Sigmoid colon (tissue), 6 donors: ENCODE measurements at regions not wholly inside any gene's neighbourhood (a gene's known extent, or its start where the extent isn't known, plus 50 kb on each side); places are given as distances from the start of the nearest gene placed in this dataset.

ENCODE experiments used
- DNase-seq: peaks from one replicate; pipeline ENCODE4 v3.0.0-alpha.2; 2019
- H3K27ac ChIP-seq, 4 donors: fragments of 200-600 bp; sonication (generic); one replicate each; pipeline ENCODE4 v1.5.1; 2016 to 2019; ENCODE audit warnings: mild to moderate bottlenecking in 1 of 4
- H3K27me3 ChIP-seq, 3 donors: fragments of 200-600 bp; sonication (generic); one replicate each; pipeline ENCODE4 v1.5.1; 2019; ENCODE audit warnings: mild to moderate bottlenecking in 1 of 3
- H3K36me3 ChIP-seq, 4 donors: fragments of 200-600 bp; sonication (generic); one replicate each; pipeline ENCODE4 v1.5.1; 2016 to 2019
- H3K4me1 ChIP-seq, 4 donors: fragments of 200-600 bp; sonication (generic); one replicate each; pipeline ENCODE4 v1.5.1; 2017 to 2019
- H3K4me3 ChIP-seq, 4 donors: fragments of 200-600 bp; sonication (generic); one replicate each; pipeline ENCODE4 v1.5.1; 2017 to 2019; ENCODE audit warnings: mild to moderate bottlenecking in 2 of 4, moderate library complexity in 1 of 4
- H3K9me3 ChIP-seq, 4 donors: fragments of 200-600 bp in 3 of 4; sonication (generic) in 3 of 4; one replicate each; pipeline versions ENCODE4 v1.5.1 to v1.6.1; 2013 to 2019
- CTCF ChIP-seq, 4 experiments: fragments of 450-650 bp in 3 of 4; fragments of 200-600 bp in 1 of 4; IDR thresholded peaks; one replicate each; pipeline ENCODE4 v1.5.1; 2016 to 2019; ENCODE audit warnings: antibody characterized with exemption in 4 of 4, mild to moderate bottlenecking in 3 of 4, moderate library complexity in 2 of 4
- EP300 ChIP-seq, 4 donors: sonication (generic); formaldehyde crosslinking; IDR thresholded peaks; one replicate each; pipeline ENCODE4 v1.6.1; 2017; ENCODE audit warnings: antibody characterized with exemption in 4 of 4
- POLR2A ChIP-seq, 2 donors: fragments of 450-650 bp; IDR thresholded peaks; one replicate each; pipeline ENCODE4 v1.6.1; 2016; ENCODE audit warnings: antibody characterized with exemption in 2 of 2, mild to moderate bottlenecking in 2 of 2, moderate library complexity in 2 of 2
- POLR2AphosphoS5 ChIP-seq, 4 donors: sonication (generic); formaldehyde crosslinking; IDR thresholded peaks; one replicate each; pipeline ENCODE4 v1.6.1; 2017; ENCODE audit warnings: antibody characterized with exemption in 4 of 4
- WGBS, 2 donors: extraction: QIAGEN DNeasy Blood & Tissue Kit; methylation state at CpG; one replicate each; pipeline ENCODE4 v1.1.7; 2013; 5-methylcytosine and 5-hydroxymethylcytosine counted together
- intact Hi-C: fragments of 100-400 bp; cut with DNase I; formaldehyde crosslinking; loops from one replicate; pipeline ENCODE4 v1.15.1; 2023
- donor health status: healthy with polysubstance abuse.
- donor health status: healthy.

- intact Hi-C loops = no loop called here
- no peak overlapping the region for H3K27ac ChIP-seq
- no peaks in the 10 kb centered on the region for H3K4me1 ChIP-seq
- no peaks in the 10 kb centered on the region for H3K36me3 ChIP-seq
- H3K9me3 ChIP-seq = no peaks in the 10 kb centered on the region
- DNase-seq = no peak
- H3K27me3 ChIP-seq = no peaks in the 10 kb centered on the region
- TF ChIP-seq POLR2AphosphoS5 (IDR thresholded peaks at IDR 0.05) (no peak), CTCF (IDR thresholded peaks at IDR 0.05) (no peak), EP300 (IDR thresholded peaks at IDR 0.05) (no peak)
- H3K4me3 ChIP-seq = no peak overlapping the region
- WGBS, 2 donors = 78 to 85% methylated on average over 4 of the region's 4 CpGs
Observed at GRCh38 chr5:174426851-174427250, 297.5 kb upstream of the MSX2 start.

GRCh38 chr5:174427304-174427703 is 297.1 kb upstream of the MSX2 start:
- H3K27me3 ChIP-seq = no peaks in the 10 kb centered on the region
- WGBS, 2 donors = 52 to 87% methylated on average over 5 of the region's 5 CpGs
- no peaks in the 10 kb centered on the region for H3K4me1 ChIP-seq
- DNase-seq = no peak
- H3K36me3 ChIP-seq = no peaks in the 10 kb centered on the region
- H3K4me3 ChIP-seq = no peak overlapping the region
- no peak overlapping the region for H3K27ac ChIP-seq
- intact Hi-C loops = no loop called here
- TF ChIP-seq POLR2A (IDR thresholded peaks at IDR 0.05) (no peak), CTCF (IDR thresholded peaks at IDR 0.05) (no peak), POLR2AphosphoS5 (IDR thresholded peaks at IDR 0.05) (no peak), EP300 (IDR thresholded peaks at IDR 0.05) (no peak)
- H3K9me3 ChIP-seq = no peaks in the 10 kb centered on the region

GRCh38 chr5:174428895-174429294 is 295.5 kb upstream of the MSX2 start:
- Histone ChIP-seq H3K4me3 (no peak overlapping the region), H3K9me3 (no peaks in the 10 kb centered on the region), H3K36me3 (no peaks in the 10 kb centered on the region), H3K27me3 (no peaks in the 10 kb centered on the region), H3K27ac (no peak overlapping the region), H3K4me1 (no peaks in the 10 kb centered on the region)
- 80 to 92% methylated on average over 6 of the region's 6 CpGs for WGBS, 2 donors
- TF ChIP-seq CTCF (IDR thresholded peaks at IDR 0.05) = no peak
- no peak for TF ChIP-seq EP300 (IDR thresholded peaks at IDR 0.05)
- no peak for TF ChIP-seq POLR2A (IDR thresholded peaks at IDR 0.05)
- no peak for TF ChIP-seq POLR2AphosphoS5 (IDR thresholded peaks at IDR 0.05)
- DNase-seq = no peak
- intact Hi-C loops = no loop called here

- H3K27ac ChIP-seq = no peak overlapping the region
- no peaks in the 10 kb centered on the region for H3K4me1 ChIP-seq
- intact Hi-C loops = no loop called here
- TF ChIP-seq CTCF (IDR thresholded peaks at IDR 0.05) (no peak), POLR2AphosphoS5 (IDR thresholded peaks at IDR 0.05) (no peak), EP300 (IDR thresholded peaks at IDR 0.05) (no peak), POLR2A (IDR thresholded peaks at IDR 0.05) (no peak)
- no peaks in the 10 kb centered on the region for H3K36me3 ChIP-seq
- no peak overlapping the region for H3K4me3 ChIP-seq
- peaks cover 0 to under 1% (median 0%) of the 10 kb centered on the region in 3 donors for H3K27me3 ChIP-seq
- DNase-seq = no peak
- no peaks in the 10 kb centered on the region for H3K9me3 ChIP-seq
- whole genome bisulfite sequencing, 2 donors = 63 to 75% methylated on average over 3 of the region's 3 CpGs
Observed at GRCh38 chr5:174430940-174431339, 293.4 kb upstream of the MSX2 start.

- Histone ChIP-seq H3K27ac (no peak overlapping the region), H3K9me3 (no peaks in the 10 kb centered on the region), H3K4me3 (no peak overlapping the region), H3K27me3 (peaks cover 0 to 5% (median 0%) of the 10 kb centered on the region in 3 donors), H3K36me3 (no peaks in the 10 kb centered on the region), H3K4me1 (no peaks in the 10 kb centered on the region)
- 65 to 81% methylated on average over 7 of the region's 7 CpGs for WGBS, 2 donors
- intact Hi-C loops = no loop called here
- no peak for DNase-seq
- TF ChIP-seq EP300 (IDR thresholded peaks at IDR 0.05) = no peak
- TF ChIP-seq POLR2A (IDR thresholded peaks at IDR 0.05) = no peak
- no peak for TF ChIP-seq POLR2AphosphoS5 (IDR thresholded peaks at IDR 0.05)
- TF ChIP-seq CTCF (IDR thresholded peaks at IDR 0.05) = no peak
Observed at GRCh38 chr5:174431504-174431903, 292.9 kb upstream of the MSX2 start.
